ENCODE measurements at regions not wholly inside any gene's neighbourhood (a gene's known extent, or its start where the extent isn't known, plus 50 kb on each side); places are given as distances from the start of the nearest gene placed in this dataset.

DNA sequence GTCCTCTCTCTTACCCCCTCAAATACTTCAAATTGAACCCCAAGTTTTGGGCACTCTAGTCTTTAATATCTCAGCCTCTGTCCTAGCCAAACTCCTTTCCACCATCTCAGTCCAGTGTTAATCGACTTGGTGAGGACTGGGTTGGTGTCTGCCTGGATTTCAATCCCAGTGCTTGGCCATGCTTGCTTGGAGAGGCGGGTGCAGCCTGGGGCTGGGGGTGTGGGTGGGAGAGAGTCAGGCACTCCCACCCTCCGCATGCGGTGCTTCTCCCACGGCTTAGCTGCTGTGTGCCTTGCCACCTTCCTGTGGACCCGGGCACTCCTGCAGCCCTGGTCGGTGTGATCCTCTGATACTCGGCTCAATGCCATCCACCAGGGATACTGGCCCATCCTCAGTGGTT lies 220.8 kb upstream of the HDAC4 start:
- Histone ChIP-seq H3K9me3 (replicated peaks; ENCODE audit: control insufficient read depth, insufficient read depth, low read length) (no peaks in the 10 kb centered on the region), H3K79me2 (ENCODE audit: control insufficient read depth, insufficient read depth, low read length) (no peaks in the 10 kb centered on the region), H3K9ac (replicated peaks; ENCODE audit: extremely low read depth, insufficient read depth, low read length) (no peak overlapping the region), H3K4me3 (replicated peaks in 1 of 3; ENCODE audit: insufficient read depth in 1 of 3, low read depth in 1 of 3, low read length in 3 of 3) (no peak overlapping the region), H3K27ac (ENCODE audit: insufficient read depth, low read depth, low read length) (no peak overlapping the region), H3K27me3 (ENCODE audit: control insufficient read depth in 2 of 2, insufficient read depth in 2 of 2, low read length in 2 of 2) (no peaks in the 10 kb centered on the region), H3K36me3 (ENCODE audit: control insufficient read depth in 2 of 2, extremely low read depth in 1 of 2, insufficient read depth in 2 of 2, low read length in 2 of 2) (no peaks in the 10 kb centered on the region), H3K4me2 (ENCODE audit: insufficient read depth, low read length) (no peak overlapping the region), H4K20me1 (replicated peaks; ENCODE audit: control insufficient read depth, extremely low read depth, insufficient read depth, low read length) (no peaks in the 10 kb centered on the region), H2AFZ (ENCODE audit: low read depth, low read length) (no peak overlapping the region), H3K4me1 (ENCODE audit: control insufficient read depth, extremely low read depth, insufficient read depth, low read length) (no peaks in the 10 kb centered on the region), H3K9me1 (replicated peaks; ENCODE audit: control insufficient read depth, extremely low read depth, insufficient read depth, low read length) (no peaks in the 10 kb centered on the region)
- no peak for TF ChIP-seq MYC (IDR thresholded peaks at IDR 0.05; ENCODE audit: low read depth, low read length)
- TF ChIP-seq, protein P1, sequence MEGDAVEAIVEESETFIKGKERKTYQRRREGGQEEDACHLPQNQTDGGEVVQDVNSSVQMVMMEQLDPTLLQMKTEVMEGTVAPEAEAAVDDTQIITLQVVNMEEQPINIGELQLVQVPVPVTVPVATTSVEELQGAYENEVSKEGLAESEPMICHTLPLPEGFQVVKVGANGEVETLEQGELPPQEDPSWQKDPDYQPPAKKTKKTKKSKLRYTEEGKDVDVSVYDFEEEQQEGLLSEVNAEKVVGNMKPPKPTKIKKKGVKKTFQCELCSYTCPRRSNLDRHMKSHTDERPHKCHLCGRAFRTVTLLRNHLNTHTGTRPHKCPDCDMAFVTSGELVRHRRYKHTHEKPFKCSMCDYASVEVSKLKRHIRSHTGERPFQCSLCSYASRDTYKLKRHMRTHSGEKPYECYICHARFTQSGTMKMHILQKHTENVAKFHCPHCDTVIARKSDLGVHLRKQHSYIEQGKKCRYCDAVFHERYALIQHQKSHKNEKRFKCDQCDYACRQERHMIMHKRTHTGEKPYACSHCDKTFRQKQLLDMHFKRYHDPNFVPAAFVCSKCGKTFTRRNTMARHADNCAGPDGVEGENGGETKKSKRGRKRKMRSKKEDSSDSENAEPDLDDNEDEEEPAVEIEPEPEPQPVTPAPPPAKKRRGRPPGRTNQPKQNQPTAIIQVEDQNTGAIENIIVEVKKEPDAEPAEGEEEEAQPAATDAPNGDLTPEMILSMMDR (IDR thresholded peaks at IDR 0.05; ENCODE audit: extremely low read depth in 1 of 2, insufficient read depth in 1 of 2, low read depth in 1 of 2, low read length in 2 of 2), result no peak
- TF ChIP-seq, protein P2, sequence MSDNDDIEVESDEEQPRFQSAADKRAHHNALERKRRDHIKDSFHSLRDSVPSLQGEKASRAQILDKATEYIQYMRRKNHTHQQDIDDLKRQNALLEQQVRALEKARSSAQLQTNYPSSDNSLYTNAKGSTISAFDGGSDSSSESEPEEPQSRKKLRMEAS (IDR thresholded peaks at IDR 0.05; ENCODE audit: insufficient read depth, insufficient read length), result no peak
- no peak for TF ChIP-seq JUN (IDR thresholded peaks at IDR 0.05; ENCODE audit: borderline replicate concordance, insufficient read depth, insufficient read length, low read depth)
- TF ChIP-seq POLR2AphosphoS5 (IDR thresholded peaks at IDR 0.05; ENCODE audit: insufficient read depth, low read depth, low read length), result no peak
- no TSS peak for BruUV-seq (replicated peaks)
- dilution Hi-C loops (cut with MboI; ENCODE audit: extremely low pct_ligation_motif_present, low sequenced_read_pairs) (no loop called here), intact Hi-C loops (cut with micrococcal nuclease) (no loop called here)
- FAIRE-seq, result no peak
- no peak for DNase-seq (ENCODE audit: low read depth, low spot score)
- ChIA-PET POLR2A (no interaction called here), CTCF (no interaction called here)

DNA sequence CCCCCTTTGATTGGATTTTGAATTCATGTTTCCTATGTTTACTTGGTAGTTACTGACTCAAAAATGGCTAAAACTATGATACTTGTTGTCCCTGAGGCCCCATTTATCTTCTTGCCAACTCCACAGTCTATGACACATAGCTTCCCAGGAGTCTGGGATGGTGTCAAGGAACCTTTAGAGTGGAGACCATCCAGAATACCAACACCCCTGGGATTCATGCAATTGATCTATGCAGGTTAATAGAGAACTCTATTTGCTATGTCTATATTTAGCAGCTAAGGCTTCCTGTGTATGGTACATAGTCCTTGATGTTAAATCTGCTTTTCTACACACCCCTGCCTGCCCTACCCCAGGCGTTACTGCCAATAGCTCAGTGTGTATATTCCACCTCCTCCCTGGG lies 218.5 kb upstream of the HDAC4 start:
- DNase-seq (ENCODE audit: low read depth, low spot score), result no peak
- ChIA-PET POLR2A (no interaction called here), CTCF (no interaction called here)
- Histone ChIP-seq H4K20me1 (replicated peaks; ENCODE audit: control insufficient read depth, extremely low read depth, insufficient read depth, low read length) (no peaks in the 10 kb centered on the region), H3K9me3 (replicated peaks; ENCODE audit: control insufficient read depth, insufficient read depth, low read length) (no peaks in the 10 kb centered on the region), H3K4me2 (ENCODE audit: insufficient read depth, low read length) (no peak overlapping the region), H3K9me1 (replicated peaks; ENCODE audit: control insufficient read depth, extremely low read depth, insufficient read depth, low read length) (no peaks in the 10 kb centered on the region), H3K4me1 (ENCODE audit: control insufficient read depth, extremely low read depth, insufficient read depth, low read length) (no peaks in the 10 kb centered on the region), H3K27ac (ENCODE audit: insufficient read depth, low read depth, low read length) (no peak overlapping the region), H2AFZ (ENCODE audit: low read depth, low read length) (no peak overlapping the region), H3K9ac (replicated peaks; ENCODE audit: extremely low read depth, insufficient read depth, low read length) (no peak overlapping the region), H3K4me3 (replicated peaks in 1 of 3; ENCODE audit: insufficient read depth in 1 of 3, low read depth in 1 of 3, low read length in 3 of 3) (no peak overlapping the region), H3K36me3 (ENCODE audit: control insufficient read depth in 2 of 2, extremely low read depth in 1 of 2, insufficient read depth in 2 of 2, low read length in 2 of 2) (no peaks in the 10 kb centered on the region), H3K79me2 (ENCODE audit: control insufficient read depth, insufficient read depth, low read length) (no peaks in the 10 kb centered on the region), H3K27me3 (ENCODE audit: control insufficient read depth in 2 of 2, insufficient read depth in 2 of 2, low read length in 2 of 2) (no peaks in the 10 kb centered on the region)
- intact Hi-C loops (cut with micrococcal nuclease) (no loop called here), dilution Hi-C loops (cut with MboI; ENCODE audit: extremely low pct_ligation_motif_present, low sequenced_read_pairs) (no loop called here)
- FAIRE-seq, result no peak
- no TSS peak for BruUV-seq (replicated peaks)
- TF ChIP-seq JUN (IDR thresholded peaks at IDR 0.05; ENCODE audit: borderline replicate concordance, insufficient read depth, insufficient read length, low read depth), result no peak
